ENCODE measurements at regions not wholly inside any gene's neighbourhood (a gene's known extent, or its start where the extent isn't known, plus 50 kb on each side); places are given as distances from the start of the nearest gene placed in this dataset.
"Not testable (repeated sequence)": the region's sequence is repeated elsewhere in the genome, so short reads cannot be mapped to it uniquely, and the experiment has no call there.

DNA sequence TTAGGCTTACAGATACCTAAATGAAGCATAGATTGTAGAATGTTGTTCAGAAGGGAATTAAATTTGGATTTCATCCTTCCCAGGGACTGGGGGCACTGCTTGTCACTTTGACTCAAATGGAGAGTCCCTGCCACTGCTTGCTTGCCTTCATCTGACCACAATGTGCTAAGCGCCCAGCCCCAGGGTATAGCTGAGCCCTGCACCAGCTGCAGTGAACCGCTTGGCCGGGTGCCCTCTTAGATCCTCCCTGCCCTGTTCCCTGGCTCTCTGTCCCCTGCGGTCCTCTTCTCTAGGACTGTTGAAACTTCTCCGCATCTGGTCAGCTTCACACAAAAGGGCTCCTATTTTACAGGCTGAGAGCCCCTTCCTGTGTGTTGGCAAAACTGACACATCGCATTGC, 170.9 kb downstream of the BCL2L11 start:
- not testable (repeated sequence) for DNase-seq

DNA sequence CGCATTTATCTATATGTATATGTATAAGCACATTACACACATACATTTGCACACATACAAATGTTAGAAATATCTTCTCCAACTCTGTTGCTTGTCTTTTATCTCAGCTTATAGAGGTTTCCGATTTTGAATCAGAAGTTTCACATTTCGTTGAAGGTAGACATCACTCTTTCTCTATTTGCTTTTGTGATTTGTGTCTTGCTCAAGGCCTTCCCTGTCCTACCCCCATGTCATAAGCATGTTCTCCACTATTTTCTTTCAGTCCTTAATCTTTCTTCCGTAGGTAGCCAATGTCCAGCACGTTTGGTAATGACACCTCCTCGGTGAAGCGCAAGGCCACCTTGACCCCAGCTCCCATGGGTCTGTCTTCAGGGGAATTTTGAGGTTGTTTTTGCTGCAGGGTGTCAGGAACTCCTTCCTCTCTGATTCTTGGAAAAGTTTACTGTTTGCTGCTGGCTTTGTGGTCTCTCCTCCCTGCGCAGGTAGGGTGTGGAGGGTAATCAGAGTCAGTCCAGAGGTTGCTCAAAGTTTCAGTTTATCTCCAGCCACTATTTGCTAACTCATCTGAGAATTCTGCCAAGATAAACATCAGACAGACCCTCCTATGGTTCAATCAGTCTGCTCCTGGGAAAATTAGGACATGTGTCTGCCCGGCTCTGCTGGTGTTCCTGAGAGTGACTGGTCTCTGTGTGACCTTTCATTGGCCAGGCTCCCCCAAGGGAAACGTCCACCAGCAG, 171.7 kb downstream of the BCL2L11 start:
- DNase-seq = not testable (repeated sequence)

DNA sequence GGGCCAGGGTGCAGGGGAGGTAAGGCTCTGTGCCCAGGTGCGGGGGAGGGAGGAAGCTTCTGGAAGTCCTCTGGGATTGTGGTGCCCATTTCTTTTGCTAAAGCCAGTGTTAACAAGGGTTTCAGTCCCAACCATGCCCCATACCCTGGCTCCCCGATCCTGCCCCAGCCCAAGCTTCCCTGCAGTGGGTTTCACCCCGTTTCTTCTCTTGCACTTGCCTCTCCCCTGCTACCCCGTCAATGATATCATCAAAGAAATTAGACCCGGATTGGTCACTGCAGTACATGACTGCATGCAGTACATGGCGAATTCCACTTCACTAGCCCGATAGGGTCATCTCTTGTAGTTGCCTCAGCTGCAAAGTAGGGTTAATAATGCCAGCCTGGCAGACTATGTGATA, 174.0 kb downstream of the BCL2L11 start:
- not testable (repeated sequence) for DNase-seq

DNA sequence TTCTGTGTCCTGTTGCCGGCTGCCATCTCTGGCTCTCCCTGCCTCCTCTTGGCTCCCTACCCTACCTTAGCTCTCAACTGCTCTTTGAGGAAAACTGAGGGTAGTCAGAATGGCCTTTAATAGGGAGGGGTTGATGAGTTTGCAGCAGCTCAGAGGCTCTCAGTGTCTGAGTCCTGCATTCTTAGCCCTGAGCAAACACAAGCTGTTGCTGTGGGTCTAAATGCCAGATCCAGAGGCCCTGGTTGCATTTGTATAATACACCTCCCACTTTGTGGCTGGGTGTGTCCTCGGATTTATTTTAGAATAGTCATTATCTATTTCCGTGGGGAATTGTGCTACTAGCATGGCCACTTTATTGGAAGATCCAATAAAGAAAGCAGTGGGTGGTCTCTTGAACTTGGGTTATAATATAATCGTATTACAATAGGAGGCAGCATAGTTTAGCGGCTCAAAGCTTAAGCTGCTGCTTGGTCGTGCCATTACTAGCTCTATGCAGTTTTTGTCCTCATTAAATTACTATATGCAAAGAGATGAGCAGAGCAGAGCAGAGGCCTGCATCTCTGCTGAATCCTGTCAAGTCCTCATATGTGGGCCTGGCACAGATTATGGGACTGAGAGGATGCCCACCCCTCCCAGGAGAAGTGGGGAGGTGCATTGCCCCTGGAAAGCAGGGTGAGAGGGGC, 175.5 kb downstream of the BCL2L11 start:
- not testable (repeated sequence) for DNase-seq

DNA sequence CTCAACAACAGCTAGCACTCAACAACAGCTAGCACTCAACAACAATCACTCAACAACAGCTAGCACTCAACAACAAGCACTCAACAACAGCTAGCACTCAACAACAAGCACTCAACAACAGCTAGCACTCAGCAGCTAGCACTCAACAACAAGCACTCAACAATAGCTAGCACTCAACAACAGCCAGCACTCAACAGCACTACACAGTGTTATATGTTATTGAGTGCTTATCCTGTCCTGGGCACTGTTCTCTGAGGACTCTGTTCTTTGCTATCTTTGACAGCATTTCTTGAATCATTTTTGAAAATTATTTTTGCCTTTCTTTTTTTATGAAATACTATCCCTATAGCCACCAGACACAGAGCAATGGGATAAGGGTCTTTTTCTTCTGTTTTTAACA, 176.4 kb downstream of the BCL2L11 start:
- DNase-seq = not testable (repeated sequence)

DNA sequence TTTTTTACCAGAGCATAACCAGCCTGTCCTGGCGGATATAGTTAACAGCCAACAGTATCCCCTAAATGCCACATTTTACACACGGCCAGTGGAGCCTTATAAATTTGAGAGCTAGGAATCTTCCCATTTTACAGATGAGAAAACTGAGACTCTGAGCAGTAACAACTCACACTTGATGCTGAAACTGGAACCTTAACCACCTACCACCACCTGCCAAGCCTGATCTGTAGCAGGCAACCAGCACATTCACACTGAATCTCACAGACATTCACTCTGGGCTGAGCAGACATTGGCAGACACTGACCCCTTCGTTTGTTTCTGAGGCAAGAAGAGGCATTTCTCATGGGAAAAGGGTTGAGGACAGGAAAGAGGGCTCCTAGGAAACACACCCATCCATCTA, 178.2 kb downstream of the BCL2L11 start:
- not testable (repeated sequence) for DNase-seq

DNA sequence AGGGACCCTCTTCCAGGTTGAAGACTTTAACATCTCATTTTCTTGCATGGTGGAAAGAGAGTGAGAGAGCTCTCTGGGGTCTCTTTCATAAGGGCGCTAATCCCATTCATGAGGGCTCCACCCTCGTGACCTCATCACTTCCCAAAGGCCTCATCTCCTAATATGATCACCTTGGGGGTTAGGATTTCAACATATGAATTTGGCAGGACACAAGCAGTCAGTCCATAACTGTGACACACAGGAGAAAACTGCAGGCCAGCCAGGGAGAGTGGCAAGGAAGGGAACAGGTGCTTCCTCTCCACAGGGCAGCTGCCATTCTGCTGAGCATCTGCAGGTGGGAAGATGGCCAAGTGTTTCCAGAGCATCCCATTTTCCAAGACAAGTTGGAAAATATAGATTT, 178.9 kb downstream of the BCL2L11 start:
- not testable (repeated sequence) for DNase-seq

DNA sequence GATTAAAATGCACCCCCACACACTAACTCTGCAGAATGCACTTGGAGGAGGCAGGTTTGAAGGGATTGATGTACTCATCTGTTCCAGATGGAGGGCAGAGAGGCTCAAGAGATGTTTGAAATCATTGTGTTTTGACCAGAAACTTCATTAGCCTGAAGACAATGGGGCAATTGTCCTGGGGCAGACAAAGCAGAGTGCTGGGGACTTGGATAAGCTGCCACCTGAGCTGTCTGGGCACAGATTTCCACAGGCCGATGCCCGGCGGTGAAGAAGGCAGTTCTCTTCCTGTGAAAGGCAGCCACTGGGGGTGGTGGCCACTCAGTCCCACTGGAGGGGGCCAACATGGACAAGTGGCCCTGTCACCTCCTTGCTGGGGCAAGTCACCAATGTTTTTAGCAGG, 181.0 kb downstream of the BCL2L11 start:
- DNase-seq = not testable (repeated sequence)

DNA sequence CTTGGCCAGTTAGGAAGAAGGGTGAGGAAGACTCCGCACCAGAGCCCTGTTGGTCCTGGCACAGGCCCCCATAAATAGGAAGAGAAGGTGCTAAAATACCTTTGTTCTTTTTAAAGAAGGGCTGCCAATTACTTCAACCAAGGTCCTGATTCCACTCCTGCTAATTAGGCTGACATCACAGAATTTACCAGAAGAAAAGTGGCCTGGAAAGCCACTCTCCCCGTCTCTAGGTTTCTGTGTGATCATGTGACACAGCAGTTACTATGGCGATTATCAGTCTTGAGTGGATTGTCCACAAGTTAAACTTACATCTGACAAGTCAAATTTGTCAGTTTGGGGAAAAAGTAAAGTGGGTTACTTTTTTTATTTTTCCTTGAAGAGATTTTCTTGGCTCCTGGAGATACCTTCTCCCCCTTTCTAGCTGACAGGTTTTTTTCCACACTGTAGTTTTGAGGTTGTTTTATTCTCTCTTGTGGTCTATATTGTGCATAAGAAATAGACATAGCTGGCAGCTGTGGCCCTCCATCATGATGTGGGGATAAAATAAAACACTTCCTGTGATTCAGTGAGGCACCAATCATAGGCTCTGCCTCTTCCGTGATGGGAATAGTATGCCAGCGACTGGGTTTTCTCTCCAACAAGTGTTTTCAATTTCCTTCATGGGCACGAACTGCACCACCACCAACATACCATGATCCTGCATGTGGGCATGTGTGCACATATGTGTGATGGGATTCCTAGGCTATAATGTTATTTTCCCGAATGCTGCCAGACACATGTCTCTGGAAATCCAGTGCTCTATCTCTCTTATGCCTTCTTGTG, 181.9 kb downstream of the BCL2L11 start:
- not testable (repeated sequence) for DNase-seq

DNA sequence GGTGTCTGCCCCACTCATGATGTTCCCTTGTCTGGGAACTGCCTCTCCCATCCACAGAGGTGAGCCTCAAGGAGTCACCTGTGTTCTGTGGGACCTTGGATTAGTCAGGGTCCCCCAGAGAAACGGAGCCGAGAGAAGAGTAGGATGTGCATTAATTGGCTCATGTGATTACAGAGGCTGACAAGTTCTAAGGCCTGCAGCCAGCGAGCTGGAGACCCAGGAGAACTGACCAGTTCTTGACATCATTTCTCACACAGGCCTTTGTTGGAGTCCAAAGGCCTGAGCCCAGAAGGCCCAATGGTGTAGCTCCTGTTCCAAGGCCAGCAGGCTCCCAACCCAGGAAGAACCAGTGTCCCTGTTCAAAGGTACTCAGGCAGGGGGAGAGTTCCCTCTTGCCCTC, 186.6 kb downstream of the BCL2L11 start:
- DNase-seq = not testable (repeated sequence)

DNA sequence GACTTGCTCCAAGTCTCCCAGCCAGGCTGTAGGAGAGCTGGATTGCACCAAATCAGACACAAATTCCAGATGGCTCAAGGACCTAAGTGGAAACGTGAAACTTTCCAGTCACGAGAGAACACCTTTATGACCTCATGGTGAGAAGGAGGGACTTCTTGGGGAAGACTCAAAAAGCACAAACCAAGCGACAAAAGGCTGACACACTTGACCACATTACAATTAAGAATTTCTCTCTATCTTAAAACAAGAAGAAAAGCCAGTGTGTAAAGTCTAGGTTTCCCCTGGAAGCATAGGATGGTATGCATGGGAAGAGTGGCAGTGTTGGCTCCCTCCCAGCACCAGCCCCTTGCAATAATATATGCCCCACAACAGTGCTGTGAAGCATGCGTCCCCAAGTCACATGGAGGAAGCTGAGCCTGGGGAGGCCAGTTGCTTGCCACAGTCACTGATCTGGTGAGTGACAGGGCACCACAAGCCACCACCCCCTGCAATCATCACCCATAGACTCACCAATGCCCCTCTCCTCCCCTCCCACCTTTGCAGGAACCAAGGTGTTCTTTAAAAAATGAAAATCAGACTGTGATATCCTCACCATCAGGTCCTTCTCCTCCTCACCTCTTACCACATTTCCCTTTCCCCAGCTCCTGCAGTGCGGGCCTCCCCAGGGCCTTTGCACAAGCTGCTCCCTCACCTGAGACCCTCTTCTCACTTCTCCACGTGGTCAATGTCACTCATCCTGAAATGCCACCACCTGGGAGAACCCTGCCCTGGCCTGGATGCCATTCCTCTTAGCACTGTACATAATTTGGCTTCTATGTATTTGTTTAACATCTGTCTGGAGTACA, 188.7 kb downstream of the BCL2L11 start:
- DNase-seq = not testable (repeated sequence)

DNA sequence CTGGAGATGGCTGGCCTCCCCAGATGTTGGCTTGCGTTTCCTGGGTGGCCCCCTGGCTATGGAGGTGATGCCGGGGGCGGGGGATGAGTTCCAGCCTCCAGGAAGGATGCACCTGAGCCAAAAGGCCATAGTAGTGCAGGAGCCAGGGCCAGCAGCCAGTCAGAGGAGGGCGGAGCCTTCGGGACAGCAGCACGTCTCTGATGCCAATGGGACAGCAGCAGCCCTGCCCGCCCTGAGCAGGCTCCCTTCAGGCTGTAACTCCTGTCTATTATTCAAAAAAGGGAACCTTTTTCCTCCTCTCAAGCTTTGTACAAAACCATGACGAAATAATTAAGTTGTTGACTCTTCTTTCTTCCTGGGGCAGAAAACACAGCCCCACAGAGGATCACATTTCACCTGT, 189.7 kb downstream of the BCL2L11 start:
- not testable (repeated sequence) for DNase-seq

DNA sequence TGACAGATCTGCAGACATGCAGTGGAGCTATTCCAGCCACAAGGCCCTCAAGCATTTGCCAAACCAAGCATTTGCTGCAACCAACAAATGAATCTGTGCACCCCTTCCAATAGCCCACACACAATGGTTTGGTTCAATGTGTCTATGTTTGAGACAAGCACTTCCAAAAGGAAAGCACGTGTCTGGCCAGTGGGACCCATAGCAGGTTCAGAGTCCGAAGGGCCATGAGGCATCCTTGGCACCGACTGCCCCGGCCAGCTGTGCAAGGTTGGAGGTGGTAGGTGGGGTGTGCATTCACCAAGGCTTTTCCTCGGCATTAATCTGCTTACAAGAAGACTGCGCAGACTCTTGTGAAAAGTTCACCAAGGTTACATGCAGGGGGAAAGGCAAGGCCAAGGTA, 190.9 kb downstream of the BCL2L11 start:
- DNase-seq = not testable (repeated sequence)

DNA sequence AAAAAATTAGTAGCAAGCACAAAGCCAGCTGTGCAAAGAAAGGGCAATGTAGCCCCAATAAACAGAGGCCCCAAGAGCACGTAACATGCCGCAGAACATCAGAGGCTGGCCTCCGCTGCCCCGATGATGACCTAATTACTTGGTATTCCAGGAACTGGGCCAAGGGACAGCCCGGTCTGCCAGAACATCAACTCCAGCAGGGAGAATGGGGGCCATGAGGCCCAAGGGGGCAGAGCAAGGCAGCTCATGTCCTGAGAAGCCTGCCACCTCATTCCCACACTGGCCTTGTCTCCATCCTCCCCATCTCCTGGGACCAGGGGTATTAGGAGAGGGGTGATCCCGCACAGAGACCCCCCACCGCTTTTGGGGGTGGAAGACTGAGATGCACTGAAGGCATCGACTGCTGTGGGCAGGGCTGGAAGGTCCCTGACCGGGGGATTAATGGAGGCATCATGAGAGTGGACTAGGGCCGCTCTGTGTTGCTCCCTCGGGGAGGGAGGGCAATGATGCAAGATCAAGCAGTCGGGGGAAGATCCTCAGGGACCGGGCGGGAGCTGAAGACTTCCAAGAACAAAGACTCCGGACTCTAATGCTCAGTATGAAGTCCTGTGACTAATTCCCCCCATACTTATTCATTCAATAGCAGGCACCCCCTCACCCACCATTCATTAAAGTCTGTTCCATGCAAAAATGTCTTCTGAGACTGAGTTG, 192.3 kb downstream of the BCL2L11 start:
- not testable (repeated sequence) for DNase-seq

DNA sequence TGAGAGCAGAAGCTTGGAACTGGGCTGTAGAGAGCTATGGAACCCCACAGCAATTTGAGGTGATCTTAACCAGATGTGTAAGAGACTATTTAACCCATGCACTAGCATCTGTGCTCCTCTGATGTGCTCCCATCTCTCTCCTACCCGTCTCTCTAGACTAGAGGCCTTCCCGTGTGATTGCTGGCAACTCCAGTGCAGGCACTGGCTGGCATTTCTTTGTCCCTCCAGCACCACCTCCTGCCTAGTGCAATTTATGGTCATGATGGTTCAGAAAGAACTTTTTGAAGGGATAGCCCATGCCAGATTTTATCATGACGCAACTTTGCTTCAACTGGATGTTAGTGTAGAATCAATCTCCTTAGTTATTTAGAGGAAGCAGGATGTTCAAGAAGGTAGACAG, 193.0 kb downstream of the BCL2L11 start:
- not testable (repeated sequence) for DNase-seq

DNA sequence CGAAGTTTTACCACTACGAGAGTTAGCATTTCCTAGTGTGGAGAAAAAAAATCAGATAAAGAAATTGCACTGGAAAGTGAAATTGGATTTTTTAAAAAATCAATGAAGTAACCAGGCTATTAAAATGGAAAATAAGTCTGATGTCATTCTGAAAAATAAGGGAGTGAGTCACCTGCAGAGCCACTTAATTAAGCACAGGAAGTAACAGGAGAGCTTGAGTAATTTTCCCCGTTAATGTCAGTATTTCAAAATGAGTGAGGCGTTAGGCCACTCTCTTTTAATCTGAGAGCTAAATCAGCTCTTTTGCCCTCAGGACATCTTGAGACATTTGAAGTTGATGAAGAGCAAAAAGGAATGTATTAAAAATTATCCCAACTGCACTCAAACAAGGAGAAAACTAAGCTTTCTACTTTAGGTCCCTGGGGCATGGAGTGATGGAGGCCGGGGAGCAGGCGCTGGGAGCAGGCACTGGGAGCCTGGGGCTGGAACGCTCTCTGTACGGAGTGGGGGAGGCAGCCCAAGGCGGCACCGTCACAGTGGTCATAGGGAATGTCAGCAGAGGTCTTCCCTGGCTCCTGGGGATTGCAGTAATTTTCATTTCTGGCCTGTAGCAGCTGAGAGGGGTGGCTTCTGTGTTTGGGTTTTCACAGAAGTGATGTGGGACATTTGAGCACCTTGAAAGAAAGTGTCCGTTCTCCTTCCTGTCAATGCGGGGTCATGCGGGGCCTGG, 194.6 kb downstream of the BCL2L11 start:
- DNase-seq = not testable (repeated sequence)

DNA sequence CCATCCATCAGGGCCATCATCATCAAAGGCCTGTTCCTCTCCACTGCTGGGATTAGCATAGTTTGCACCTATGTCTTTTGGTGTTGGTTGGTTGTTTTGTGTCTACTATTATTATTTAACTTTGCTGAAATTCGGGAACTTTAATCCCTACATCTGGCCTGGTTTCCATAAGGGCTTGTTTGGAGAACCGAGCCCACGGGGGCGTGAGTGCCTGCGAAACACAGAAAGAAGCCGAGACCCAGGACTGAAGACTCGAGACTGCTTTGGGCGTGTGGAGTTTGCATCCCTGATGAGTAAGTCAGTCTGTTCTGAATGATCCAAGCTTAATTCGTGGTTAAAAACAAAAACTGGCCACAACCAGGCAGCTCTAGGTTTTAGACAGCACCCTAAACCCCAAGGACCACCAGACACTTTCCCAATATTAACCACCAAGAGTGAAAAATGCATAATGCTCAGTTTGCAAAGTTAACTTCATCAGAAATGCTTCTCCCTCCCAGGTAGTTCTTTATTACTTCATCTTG, 195.6 kb downstream of the BCL2L11 start:
- DNase-seq = not testable (repeated sequence)

DNA sequence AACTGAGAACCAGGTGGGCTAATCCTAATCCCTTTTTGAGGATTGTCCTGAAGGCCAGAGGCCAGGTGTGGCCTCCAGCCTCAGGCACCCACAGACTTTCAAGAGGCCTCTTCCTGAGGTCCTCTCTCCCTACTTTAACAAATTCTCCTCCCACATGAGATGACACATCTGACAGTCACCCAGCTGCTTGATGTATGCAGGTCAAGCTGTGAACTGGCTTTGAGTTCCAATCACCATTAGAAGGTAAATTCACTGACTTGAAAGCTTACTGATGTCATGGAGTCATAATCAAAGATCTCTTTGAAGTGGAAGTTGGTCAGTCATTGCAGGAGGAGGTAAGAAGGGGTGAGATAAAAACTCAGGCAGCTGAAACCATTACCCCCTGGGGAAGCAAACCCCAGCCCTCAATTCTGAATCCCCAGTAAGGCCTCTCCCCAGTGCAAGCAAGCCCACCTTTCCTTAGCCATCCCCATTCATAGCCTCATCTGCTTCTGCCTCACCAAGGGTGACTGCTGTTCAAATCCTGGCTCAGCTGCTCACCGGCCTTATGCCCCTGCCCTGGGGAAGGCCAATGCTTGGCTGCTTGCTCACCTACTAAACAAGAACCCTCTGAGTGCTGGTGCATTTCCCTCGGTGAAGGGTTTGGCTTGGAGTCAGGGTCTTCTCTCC, 196.3 kb downstream of the BCL2L11 start:
- not testable (repeated sequence) for DNase-seq

DNA sequence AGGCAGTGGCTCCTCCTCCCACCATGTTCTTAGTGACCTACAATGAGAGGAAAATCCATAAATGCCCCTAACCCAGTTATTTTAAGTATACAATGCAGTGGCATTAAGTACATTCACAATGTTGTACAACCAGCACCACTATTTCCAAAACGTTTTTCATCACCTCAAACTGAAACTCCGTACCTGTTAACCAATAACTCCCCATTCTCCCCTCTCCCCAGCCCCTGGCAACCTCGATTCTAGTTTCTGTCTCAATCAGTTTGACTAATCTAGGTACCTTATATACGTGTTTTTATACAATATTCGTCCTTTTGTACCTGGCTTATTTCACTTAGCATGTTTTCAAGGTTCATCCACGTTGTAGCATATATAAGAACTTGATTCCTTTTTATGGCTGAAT, 198.8 kb downstream of the BCL2L11 start:
- not testable (repeated sequence) for DNase-seq

DNA sequence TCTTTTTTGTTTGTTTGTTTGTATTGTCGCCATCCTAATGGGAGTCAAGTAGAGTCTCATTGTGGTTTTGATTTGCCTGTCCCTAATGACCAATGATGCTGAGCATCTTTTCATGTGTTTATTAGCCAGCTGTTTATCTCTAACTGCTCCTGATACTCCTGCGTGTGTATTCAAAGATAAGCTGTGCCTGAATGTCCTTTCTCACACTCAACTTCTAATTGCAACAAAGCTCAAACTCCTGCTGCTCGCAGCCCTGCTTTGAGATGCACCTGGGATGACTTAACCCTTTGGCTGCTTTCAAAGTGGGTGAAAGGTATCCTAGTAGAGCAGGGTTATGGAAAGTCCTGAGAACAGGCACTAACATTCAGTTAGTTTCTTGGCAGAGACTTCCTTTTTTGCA, 199.6 kb downstream of the BCL2L11 start:
- DNase-seq = not testable (repeated sequence)

Data from stimulated activated naive CD4-positive, alpha-beta T cell (primary cell).